ENCODE measurements at regions not wholly inside any gene's neighbourhood (a gene's known extent, or its start where the extent isn't known, plus 50 kb on each side); places are given as distances from the start of the nearest gene placed in this dataset.
"Not testable (repeated sequence)": the region's sequence is repeated elsewhere in the genome, so short reads cannot be mapped to it uniquely, and the experiment has no call there.

- Histone ChIP-seq H3K27me3 (ENCODE audit: control insufficient read depth, insufficient read depth, low read length) (no peaks in the 10 kb centered on the region), H3K4me3 (ENCODE audit: low read depth, low read length) (no peak overlapping the region), H3K36me3 (ENCODE audit: control insufficient read depth, insufficient read depth, low read length) (no peaks in the 10 kb centered on the region)
- TF ChIP-seq CTCF (IDR thresholded peaks at IDR 0.05; ENCODE audit: insufficient read depth, low read length, poor library complexity, severe bottlenecking), result no peak
- DNase-seq (ENCODE audit: low read depth), result no peak
These were observed 381.4 kb downstream of the RPS24 start for GRCh38 chr10:78415111-78415510.

GRCh38 chr10:78416031-78417011 lies 382.7 kb downstream of the RPS24 start:
- TF ChIP-seq CTCF (IDR thresholded peaks at IDR 0.05; ENCODE audit: insufficient read depth, low read length, poor library complexity, severe bottlenecking), result no peak
- no peaks in the 10 kb centered on the region for H3K27me3 ChIP-seq (ENCODE audit: control insufficient read depth, insufficient read depth, low read length)
- DNase-seq (ENCODE audit: low read depth), result peak; percentile 21
- no peaks in the 10 kb centered on the region for H3K36me3 ChIP-seq (ENCODE audit: control insufficient read depth, insufficient read depth, low read length)
- no peak overlapping the region for H3K4me3 ChIP-seq (ENCODE audit: low read depth, low read length)

GRCh38 chr10:78417425-78418370 lies 384.0 kb downstream of the RPS24 start:
- no peaks in the 10 kb centered on the region for H3K36me3 ChIP-seq (ENCODE audit: control insufficient read depth, insufficient read depth, low read length)
- DNase-seq (ENCODE audit: low read depth), result no peak
- TF ChIP-seq CTCF (IDR thresholded peaks at IDR 0.05; ENCODE audit: insufficient read depth, low read length, poor library complexity, severe bottlenecking), result no peak
- H3K4me3 ChIP-seq (ENCODE audit: low read depth, low read length), result no peak overlapping the region
- peaks cover 3% of the 10 kb centered on the region for H3K27me3 ChIP-seq (ENCODE audit: control insufficient read depth, insufficient read depth, low read length)

- Histone ChIP-seq H3K4me3 (ENCODE audit: low read depth, low read length) (no peak overlapping the region), H3K36me3 (ENCODE audit: control insufficient read depth, insufficient read depth, low read length) (no peaks in the 10 kb centered on the region), H3K27me3 (ENCODE audit: control insufficient read depth, insufficient read depth, low read length) (peaks cover 3% of the 10 kb centered on the region)
- TF ChIP-seq CTCF (IDR thresholded peaks at IDR 0.05; ENCODE audit: insufficient read depth, low read length, poor library complexity, severe bottlenecking), result no peak
- no peak for DNase-seq (ENCODE audit: low read depth)
These were observed 386.0 kb downstream of the RPS24 start for GRCh38 chr10:78419481-78420265.

GRCh38 chr10:78420946-78421735 lies 387.5 kb downstream of the RPS24 start:
- Histone ChIP-seq H3K4me3 (ENCODE audit: low read depth, low read length) (no peak overlapping the region), H3K36me3 (ENCODE audit: control insufficient read depth, insufficient read depth, low read length) (no peaks in the 10 kb centered on the region), H3K27me3 (ENCODE audit: control insufficient read depth, insufficient read depth, low read length) (peaks cover 3% of the 10 kb centered on the region)
- no peak for TF ChIP-seq CTCF (IDR thresholded peaks at IDR 0.05; ENCODE audit: insufficient read depth, low read length, poor library complexity, severe bottlenecking)
- no peak for DNase-seq (ENCODE audit: low read depth)

GRCh38 chr10:78424050-78424449 lies 390.4 kb downstream of the RPS24 start:
- not testable (repeated sequence) for H3K4me3 ChIP-seq (ENCODE audit: low read depth, low read length); H3K36me3 ChIP-seq (ENCODE audit: control insufficient read depth, insufficient read depth, low read length); DNase-seq (ENCODE audit: low read depth); H3K27me3 ChIP-seq (ENCODE audit: control insufficient read depth, insufficient read depth, low read length)
